Uterus (tissue), 3 donors: ENCODE measurements at regions not wholly inside any gene's neighbourhood (a gene's known extent, or its start where the extent isn't known, plus 50 kb on each side); places are given as distances from the start of the nearest gene placed in this dataset. TPM values are rescaled to one million over a fixed set of nuclear protein-coding genes. Genes with fewer than 3 reads are reported as not detected.

ENCODE experiments used
- DNase-seq, 2 donors: peaks; one replicate each; pipeline ENCODE4 v3.0.0-alpha.2; 2019 to 2020
- H3K27ac ChIP-seq, 2 donors: fragments of 200-600 bp; sonication (generic); 1 replicate in 1 of 2; 2 replicates in 1 of 2; pipeline ENCODE4 v1.5.1; 2016 to 2018
- H3K27me3 ChIP-seq, 2 donors: fragments of 200-600 bp; sonication (generic); one replicate each; pipeline ENCODE4 v1.5.1; 2018 to 2019; ENCODE audit warnings: control low read depth in 1 of 2
- H3K36me3 ChIP-seq, 2 donors: fragments of 200-600 bp; sonication (generic); one replicate each; pipeline ENCODE4 v1.5.1; 2019; ENCODE audit warnings: control low read depth in 1 of 2
- H3K4me1 ChIP-seq, 2 donors: fragments of 200-600 bp; sonication (generic); one replicate each; pipeline ENCODE4 v1.5.1; 2018 to 2019; ENCODE audit warnings: control low read depth in 1 of 2
- H3K4me3 ChIP-seq, 2 donors: fragments of 200-600 bp; sonication (generic); 1 replicate in 1 of 2; 2 replicates in 1 of 2; pipeline ENCODE4 v1.5.1; 2018 to 2019; ENCODE audit warnings: mild to moderate bottlenecking in 1 of 2
- H3K9me3 ChIP-seq, 2 donors: fragments of 200-600 bp; sonication (generic); one replicate each; pipeline ENCODE4 v1.5.1; 2019; ENCODE audit warnings: control low read depth in 1 of 2
- CTCF ChIP-seq, 4 experiments: fragments of 200-600 bp in 2 of 4; fragments of 450-650 bp in 2 of 4; sonication (generic) in 2 of 4; IDR thresholded peaks; one replicate each; pipeline ENCODE4 v1.5.1; 2016 to 2019; ENCODE audit warnings: antibody characterized with exemption in 4 of 4, mild to moderate bottlenecking in 2 of 4, moderate library complexity in 1 of 4
- POLR2A ChIP-seq, 2 donors: fragments of 450-650 bp; IDR thresholded peaks; one replicate each; pipeline ENCODE4 v1.6.1; 2016; ENCODE audit warnings: antibody characterized with exemption in 2 of 2, mild to moderate bottlenecking in 1 of 2, moderate library complexity in 1 of 2
- intact Hi-C: fragments of 100-400 bp; cut with DNase I; formaldehyde crosslinking; loops from one replicate; pipeline ENCODE4 v1.15.1; 2023; ENCODE audit warnings: low total_unique reads
- small RNA-seq: library from RNA; depleted of rRNA; stranded (forward); fragments of <200 nt; gene quantifications from one replicate; pipeline ENCODE3, GENCODE V24; 2016
- donor health status: DM: yes; HTN: yes; CAD: no.

- Histone ChIP-seq H3K27me3 (no peaks in the 10 kb centered on the region), H3K9me3 (no peaks in the 10 kb centered on the region), H3K27ac (no peak overlapping the region), H3K4me1 (no peaks in the 10 kb centered on the region), H3K4me3 (no peak overlapping the region), H3K36me3 (no peaks in the 10 kb centered on the region)
- no peak for TF ChIP-seq CTCF (IDR thresholded peaks at IDR 0.05)
- TF ChIP-seq POLR2A (IDR thresholded peaks at IDR 0.05) = no peak
- DNase-seq = no peak
- intact Hi-C loops = no loop called here
Observed at GRCh38 chr13:70183041-70183440, 74.8 kb upstream of the KLHL1 start.

Small RNA genes in the stretch of these regions (small RNA-seq; reads per million reads assigned to genes)
- gene AL445264.1 (not detected), gene RNU6-54P (not detected)
